Neuronal stem cell (in vitro differentiated cells): ENCODE measurements at regions not wholly inside any gene's neighbourhood (a gene's known extent, or its start where the extent isn't known, plus 50 kb on each side); places are given as distances from the start of the nearest gene placed in this dataset.

ENCODE experiments used
- DNase-seq: peaks from one replicate; pipeline ENCODE4 v3.0.0-alpha.2; 2013; ENCODE audit warnings: low spot score
- H2AFZ ChIP-seq: one replicate; pipeline ENCODE4 v1.6.1; 2013; ENCODE audit warnings: mild to moderate bottlenecking, low read length, inconsistent platforms
- H2AK5ac ChIP-seq: 2 replicates; pipeline ENCODE4 v1.6.1; 2013; ENCODE audit warnings: low read depth, mild to moderate bottlenecking, inconsistent platforms, low read length, moderate library complexity, mixed read lengths
- H2BK120ac ChIP-seq: 2 replicates; pipeline ENCODE4 v1.6.1; 2013; ENCODE audit warnings: low read depth, mild to moderate bottlenecking, inconsistent platforms, low read length, moderate library complexity, mixed read lengths
- H2BK12ac ChIP-seq: one replicate; pipeline ENCODE4 v1.6.1; 2013; ENCODE audit warnings: low read length, inconsistent platforms
- H2BK15ac ChIP-seq: 2 replicates; pipeline ENCODE4 v1.6.1; 2013; ENCODE audit warnings: mild to moderate bottlenecking, low read length, inconsistent platforms, mixed read lengths
- H2BK5ac ChIP-seq: one replicate; pipeline ENCODE4 v1.6.1; 2013; ENCODE audit warnings: inconsistent platforms, mild to moderate bottlenecking, low read length, moderate library complexity
- H3K14ac ChIP-seq: one replicate; pipeline ENCODE4 v1.6.1; 2013; ENCODE audit warnings: low read length, inconsistent platforms
- H3K18ac ChIP-seq: 2 replicates; pipeline ENCODE4 v1.6.1; 2013; ENCODE audit warnings: low read length, inconsistent platforms
- H3K23ac ChIP-seq: 2 replicates; pipeline ENCODE4 v1.6.1; 2013; ENCODE audit warnings: low read depth, mild to moderate bottlenecking, mixed read lengths, low read length, inconsistent platforms; ENCODE audit not compliant: poor library complexity
- H3K27ac ChIP-seq: replicated peaks from 3 replicates; pipeline ENCODE4 v1.5.1; 2013; ENCODE audit warnings: low read length, inconsistent platforms
- H3K27me3 ChIP-seq, 3 experiments: 2 replicates each; pipeline ENCODE4 v1.6.1; 2013; ENCODE audit warnings: low read length in 3 of 3, mild to moderate bottlenecking in 2 of 3, inconsistent platforms in 1 of 3, low read depth in 1 of 3, mixed read lengths in 1 of 3, moderate library complexity in 1 of 3; ENCODE audit not compliant: control insufficient read depth in 3 of 3, insufficient read depth in 3 of 3
- H3K36me3 ChIP-seq, 2 donors: replicated peaks in 1 of 2; 2 replicates each; pipeline ENCODE4 v1.6.1; 2013; ENCODE audit warnings: low read length in 2 of 2; ENCODE audit not compliant: control insufficient read depth in 2 of 2, insufficient read depth in 2 of 2
- H3K4ac ChIP-seq: 2 replicates; pipeline ENCODE4 v1.6.1; 2013; ENCODE audit warnings: inconsistent platforms, mild to moderate bottlenecking, low read length, moderate library complexity
- H3K4me1 ChIP-seq, 2 donors: 1 replicate in 1 of 2; 2 replicates in 1 of 2; pipeline ENCODE4 v1.6.1; 2013; ENCODE audit warnings: low read length in 2 of 2, low read depth in 1 of 2; ENCODE audit not compliant: control insufficient read depth in 2 of 2, insufficient read depth in 1 of 2
- H3K4me2 ChIP-seq: one replicate; pipeline ENCODE4 v1.6.1; 2013; ENCODE audit warnings: mild to moderate bottlenecking, low read length, inconsistent platforms; ENCODE audit not compliant: insufficient read depth, poor library complexity, severe bottlenecking
- H3K4me3 ChIP-seq, 2 donors: 2 replicates each; pipeline ENCODE4 v1.5.1; 2013; ENCODE audit warnings: low read length in 2 of 2, mild to moderate bottlenecking in 2 of 2, inconsistent platforms in 1 of 2, moderate library complexity in 1 of 2
- H3K79me1 ChIP-seq: one replicate; pipeline ENCODE4 v1.6.1; 2013; ENCODE audit warnings: low read depth, mild to moderate bottlenecking, inconsistent platforms, low read length, moderate library complexity
- H3K9ac ChIP-seq: one replicate; pipeline ENCODE4 v1.6.1; 2013; ENCODE audit warnings: mild to moderate bottlenecking, low read depth, low read length, inconsistent platforms; ENCODE audit not compliant: poor library complexity
- H3K9me3 ChIP-seq, 2 donors: replicated peaks in 1 of 2; 2 replicates each; pipeline versions ENCODE3 to v1.6.1; 2013; ENCODE audit warnings: low read length in 2 of 2, mild to moderate bottlenecking in 2 of 2, inconsistent platforms in 1 of 2, low read depth in 1 of 2, mixed read lengths in 1 of 2, moderate library complexity in 1 of 2; ENCODE audit not compliant: control insufficient read depth in 2 of 2, insufficient read depth in 1 of 2
- H4K8ac ChIP-seq: one replicate; pipeline ENCODE4 v1.6.1; 2013; ENCODE audit warnings: low read depth, mild to moderate bottlenecking, inconsistent platforms, low read length, moderate library complexity
- H4K91ac ChIP-seq: one replicate; pipeline ENCODE4 v1.6.1; 2013; ENCODE audit warnings: low read length, low read depth, mild to moderate bottlenecking, inconsistent platforms; ENCODE audit not compliant: poor library complexity
- whole genome bisulfite sequencing, 2 donors: extraction: QIAGEN DNeasy Blood & Tissue Kit; methylation state at CpG; one replicate each; pipeline ENCODE4 v1.1.7; 2013; ENCODE audit warnings: missing lambda C conversion rate in 2 of 2, mixed read lengths in 1 of 2; ENCODE audit not compliant: insufficient read length in 2 of 2, insufficient replicate concordance in 1 of 2; ENCODE audit errors: extremely low coverage in 2 of 2; 5-methylcytosine and 5-hydroxymethylcytosine counted together

GRCh38 chr6:147087641-147088040, 116.6 kb upstream of the STXBP5 start:
- Histone ChIP-seq H3K36me3 (no peaks in the 10 kb centered on the region), H2BK15ac (no peak overlapping the region), H4K91ac (no peak overlapping the region), H3K23ac (no peak overlapping the region), H3K18ac (no peak overlapping the region), H3K27me3 (no peaks in the 10 kb centered on the region), H3K4me1 (no peaks in the 10 kb centered on the region), H3K79me1 (no peaks in the 10 kb centered on the region), H3K9ac (no peak overlapping the region), H3K9me3 (peaks cover 0 to 2% of the 10 kb centered on the region in 2 donors), H3K4me3 (no peak overlapping the region), H2AFZ (no peak overlapping the region), H2AK5ac (no peak overlapping the region), H3K27ac (no peak overlapping the region), H2BK5ac (no peak overlapping the region), H3K4ac (no peak overlapping the region), H3K14ac (no peak overlapping the region), H2BK120ac (no peak overlapping the region), H2BK12ac (no peak overlapping the region), H4K8ac (no peak overlapping the region), H3K4me2 (no peak overlapping the region)
- DNase-seq, result no peak

GRCh38 chr6:147088861-147089260, 115.4 kb upstream of the STXBP5 start:
- Histone ChIP-seq H3K23ac (no peak overlapping the region), H2BK120ac (no peak overlapping the region), H3K9ac (no peak overlapping the region), H3K27ac (no peak overlapping the region), H3K79me1 (no peaks in the 10 kb centered on the region), H3K36me3 (no peaks in the 10 kb centered on the region), H2BK15ac (no peak overlapping the region), H2BK5ac (no peak overlapping the region), H4K91ac (no peak overlapping the region), H2AFZ (no peak overlapping the region), H3K4me1 (no peaks in the 10 kb centered on the region), H3K4ac (no peak overlapping the region), H3K14ac (no peak overlapping the region), H3K4me3 (no peak overlapping the region), H3K27me3 (no peaks in the 10 kb centered on the region), H4K8ac (no peak overlapping the region), H2AK5ac (no peak overlapping the region), H3K18ac (no peak overlapping the region), H3K9me3 (peaks cover 0 to 2% of the 10 kb centered on the region in 2 donors), H2BK12ac (no peak overlapping the region), H3K4me2 (no peak overlapping the region)
- DNase-seq, result no peak
- no CpG with 5 or more reads among the region's 1 CpG for WGBS, 2 donors

GRCh38 chr6:147095316-147095715, 108.9 kb upstream of the STXBP5 start:
- H4K8ac ChIP-seq, result no peak overlapping the region
- H3K36me3 ChIP-seq, result no peaks in the 10 kb centered on the region
- H3K27ac ChIP-seq, result no peak overlapping the region
- H3K9ac ChIP-seq, result no peak overlapping the region
- H3K4me1 ChIP-seq, result no peaks in the 10 kb centered on the region
- H3K9me3 ChIP-seq, result no peaks in the 10 kb centered on the region
- H3K23ac ChIP-seq, result no peak overlapping the region
- H3K18ac ChIP-seq, result no peak overlapping the region
- H3K79me1 ChIP-seq, result no peaks in the 10 kb centered on the region
- H3K4ac ChIP-seq, result no peak overlapping the region
- H3K4me2 ChIP-seq, result no peak overlapping the region
- no peak overlapping the region for H2BK5ac ChIP-seq
- H2BK15ac ChIP-seq, result no peak overlapping the region
- H3K27me3 ChIP-seq, result no peaks in the 10 kb centered on the region
- no peak overlapping the region for H4K91ac ChIP-seq
- no peak overlapping the region for H2AFZ ChIP-seq
- no peak overlapping the region for H2AK5ac ChIP-seq
- H2BK120ac ChIP-seq, result no peak overlapping the region
- no peak for DNase-seq
- no peak overlapping the region for H3K4me3 ChIP-seq
- no peak overlapping the region for H3K14ac ChIP-seq
- no CpG with 5 or more reads among the region's 3 CpGs for WGBS, 2 donors
- no peak overlapping the region for H2BK12ac ChIP-seq

DNA sequence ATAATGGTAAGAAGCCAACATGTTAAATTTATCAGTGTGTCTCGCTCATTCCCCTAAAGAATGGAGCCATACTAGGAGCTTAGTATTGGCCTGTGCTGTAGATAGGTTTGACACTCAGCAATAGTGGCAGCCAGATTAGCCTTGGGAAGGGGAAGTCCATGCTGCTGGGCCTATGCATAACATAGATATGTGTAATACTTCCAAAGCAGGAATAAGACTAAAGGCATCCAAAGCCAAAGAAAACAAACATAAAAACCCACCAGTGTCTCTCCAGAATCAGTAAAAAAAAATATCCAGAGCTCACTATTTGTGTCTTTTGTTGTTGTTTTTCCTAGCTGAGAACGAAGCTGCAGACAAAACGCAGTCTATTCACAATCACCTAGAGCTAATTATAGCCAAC, 104.2 kb upstream of the STXBP5 start:
- Histone ChIP-seq H3K36me3 (no peaks in the 10 kb centered on the region), H3K4me1 (no peaks in the 10 kb centered on the region), H3K79me1 (no peaks in the 10 kb centered on the region), H2BK12ac (no peak overlapping the region), H3K9me3 (no peaks in the 10 kb centered on the region), H3K27ac (no peak overlapping the region), H2BK5ac (no peak overlapping the region), H3K14ac (no peak overlapping the region), H4K91ac (no peak overlapping the region), H3K9ac (no peak overlapping the region), H3K4me2 (no peak overlapping the region), H3K18ac (no peak overlapping the region), H2AK5ac (no peak overlapping the region), H2BK15ac (no peak overlapping the region), H2AFZ (no peak overlapping the region), H3K27me3 (no peaks in the 10 kb centered on the region), H3K4me3 (no peak overlapping the region), H3K23ac (no peak overlapping the region), H4K8ac (no peak overlapping the region), H2BK120ac (no peak overlapping the region), H3K4ac (no peak overlapping the region)
- no CpG with 5 or more reads among the region's 3 CpGs for WGBS, 2 donors
- DNase-seq, result no peak
